ENCODE measurements at regions not wholly inside any gene's neighbourhood (a gene's known extent, or its start where the extent isn't known, plus 50 kb on each side); places are given as distances from the start of the nearest gene placed in this dataset.

- no peak for DNase-seq
Observed at GRCh38 chr10:1966712-1967376, 229.5 kb upstream of the ADARB2 start.

GRCh38 chr10:1964476-1964875 lies 227.2 kb upstream of the ADARB2 start:
- no peak for DNase-seq

- DNase-seq = no peak
Observed at GRCh38 chr10:1963341-1963740, 226.0 kb upstream of the ADARB2 start.

- DNase-seq = no peak
Observed at GRCh38 chr10:1961989-1962388, 224.7 kb upstream of the ADARB2 start.

- no peak for DNase-seq
Observed at GRCh38 chr10:1960982-1961381, 223.7 kb upstream of the ADARB2 start.

DNA sequence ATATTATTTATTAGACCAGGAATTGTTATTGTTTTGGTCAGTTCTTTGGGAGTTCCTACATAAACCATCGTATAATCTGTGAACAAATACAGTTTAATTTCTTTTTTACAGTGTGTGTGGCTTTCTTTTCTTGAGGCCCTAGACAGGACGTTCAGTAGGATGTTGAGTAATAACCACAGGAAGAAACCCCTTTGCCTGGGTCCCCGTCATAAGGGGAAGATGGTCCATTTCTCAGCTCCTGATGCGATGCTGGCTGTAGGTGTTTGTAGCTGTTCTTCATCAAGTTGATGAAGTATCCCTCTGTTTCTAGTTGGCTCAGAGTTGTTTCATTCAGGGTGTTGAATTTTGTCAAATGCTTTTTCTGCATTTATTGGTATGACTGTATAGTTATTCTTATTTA lies 219.7 kb upstream of the ADARB2 start:
- no peak for DNase-seq

DNA sequence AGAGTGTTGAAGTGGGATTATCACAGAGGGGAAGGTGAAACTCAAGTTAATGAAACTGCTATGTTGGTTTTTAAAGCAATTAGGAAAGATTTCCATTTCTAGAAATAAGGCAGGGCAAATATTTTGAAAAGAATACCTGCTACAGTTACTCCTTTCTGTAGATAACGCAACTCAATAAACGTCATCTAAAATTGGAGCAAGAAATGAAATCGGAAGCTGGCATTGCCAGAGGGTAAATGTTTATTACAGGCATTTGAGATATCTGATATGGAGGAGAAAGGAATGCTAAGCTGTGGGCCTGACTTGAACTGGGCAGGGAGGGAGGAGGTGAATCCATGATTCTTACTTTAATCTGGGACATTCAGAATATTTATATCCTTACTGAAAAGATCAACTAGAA lies 217.0 kb upstream of the ADARB2 start:
- no peak for DNase-seq

- DNase-seq = no peak
Observed at GRCh38 chr10:1952126-1953095, 215.1 kb upstream of the ADARB2 start.

DNA sequence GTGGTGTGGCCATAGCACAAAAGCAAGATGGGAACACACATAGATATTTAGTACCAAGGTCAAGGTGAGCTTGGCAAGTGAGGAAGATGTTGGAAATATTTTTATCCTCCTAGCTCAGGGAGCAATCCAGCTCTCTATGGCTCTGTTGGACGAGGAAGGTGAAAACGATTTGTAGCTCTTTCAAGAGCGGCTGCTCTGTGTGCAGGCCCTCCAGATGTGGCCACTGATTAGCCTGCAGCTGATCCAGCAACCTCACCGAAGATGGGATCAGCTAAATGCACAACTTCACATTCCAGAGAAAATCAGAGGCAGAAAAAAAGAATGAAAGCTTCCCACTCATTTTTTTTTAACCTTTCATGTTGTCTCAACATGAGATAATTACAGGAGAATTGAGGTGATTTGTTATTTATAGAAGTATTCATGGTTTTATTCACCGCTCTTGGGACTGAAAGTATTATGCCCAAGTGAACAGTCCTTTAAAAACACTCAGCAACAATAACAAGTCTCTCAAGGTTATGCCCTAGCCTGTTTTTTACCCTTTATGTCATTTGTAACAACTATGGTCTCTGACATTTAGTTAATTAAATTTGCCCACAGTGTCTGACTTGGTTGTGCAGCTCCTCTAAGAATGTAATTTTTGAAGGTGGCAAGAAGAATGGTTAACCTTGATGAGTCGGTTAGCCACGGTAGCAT lies 213.6 kb upstream of the ADARB2 start:
- no peak for DNase-seq

DNA sequence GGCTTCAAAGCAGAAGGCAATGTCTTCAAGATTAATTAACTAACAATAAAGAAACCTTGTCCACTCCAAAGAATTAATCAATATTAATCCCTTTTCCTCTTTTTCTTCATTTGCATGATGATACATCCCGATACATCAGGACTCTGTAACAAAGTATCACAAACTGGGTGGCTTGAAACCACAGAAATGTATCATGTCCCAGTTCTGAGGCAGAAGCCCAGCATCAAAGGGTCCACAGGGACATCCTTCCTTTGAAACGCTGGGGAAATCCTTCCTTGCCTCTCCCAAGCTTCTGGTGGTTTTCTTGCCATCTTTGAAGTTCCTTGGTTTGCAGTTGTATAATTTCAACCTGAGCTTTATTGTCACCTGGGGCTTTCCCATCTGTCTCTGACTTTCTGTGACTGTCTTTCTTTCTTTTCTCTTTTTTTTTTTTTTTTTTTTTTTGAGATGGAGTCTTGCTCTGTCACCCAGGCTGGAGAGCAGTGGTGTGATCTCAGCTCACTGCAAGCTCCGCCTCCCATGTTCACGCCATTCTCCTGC lies 210.2 kb upstream of the ADARB2 start:
- no peak for DNase-seq

DNA sequence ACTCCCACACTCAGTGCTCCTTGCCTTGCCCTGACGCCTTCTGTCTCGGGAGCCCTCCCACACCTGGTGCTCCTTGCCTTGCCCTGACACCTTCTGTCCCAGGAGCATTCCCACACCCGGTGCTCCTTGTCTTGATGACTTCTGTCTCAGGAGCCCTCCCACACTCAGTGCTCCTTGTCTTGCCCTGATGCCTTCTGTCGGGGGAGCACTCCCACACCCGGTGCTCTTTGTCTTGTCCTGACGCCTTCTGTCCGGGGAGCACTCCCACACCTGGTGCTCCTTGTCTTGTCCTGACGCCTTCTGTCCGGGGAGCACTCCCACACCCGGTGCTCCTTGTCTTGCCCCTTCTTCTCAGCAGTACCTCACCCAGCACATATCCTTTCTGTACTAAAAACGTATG lies 207.2 kb upstream of the ADARB2 start:
- DNase-seq = no peak

DNA sequence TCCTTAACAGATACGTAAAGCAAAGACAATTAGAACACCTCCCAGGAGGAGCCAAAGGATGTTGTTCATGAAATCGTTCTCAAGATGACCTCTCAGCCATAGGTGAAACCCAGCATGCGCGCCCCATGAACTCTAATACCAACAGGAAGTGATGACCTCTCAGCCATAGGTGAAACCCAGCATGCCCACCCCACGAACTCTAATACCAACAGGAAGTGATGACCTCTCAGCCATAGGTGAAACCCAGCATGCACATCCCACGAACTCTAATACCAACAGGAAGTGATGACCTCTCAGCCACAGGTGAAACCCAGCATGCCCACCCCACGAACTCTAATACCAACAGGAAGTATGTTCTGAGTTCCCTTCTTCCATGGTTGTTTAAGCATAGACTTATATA lies 205.2 kb upstream of the ADARB2 start:
- no peak for DNase-seq

GRCh38 chr10:1939016-1939415 lies 201.7 kb upstream of the ADARB2 start:
- no peak for DNase-seq

- no peak for DNase-seq
Observed at GRCh38 chr10:1938317-1938716, 201.0 kb upstream of the ADARB2 start.

- DNase-seq = no peak
Observed at GRCh38 chr10:1935912-1936311, 198.6 kb upstream of the ADARB2 start.

GRCh38 chr10:1933215-1933614 lies 195.9 kb upstream of the ADARB2 start:
- DNase-seq = no peak

- DNase-seq = no peak
Observed at GRCh38 chr10:1932692-1933094, 195.4 kb upstream of the ADARB2 start.

- DNase-seq = no peak
Observed at GRCh38 chr10:1928606-1929005, 191.3 kb upstream of the ADARB2 start.

GRCh38 chr10:1923998-1924397 lies 186.7 kb upstream of the ADARB2 start:
- no peak for DNase-seq

DNA sequence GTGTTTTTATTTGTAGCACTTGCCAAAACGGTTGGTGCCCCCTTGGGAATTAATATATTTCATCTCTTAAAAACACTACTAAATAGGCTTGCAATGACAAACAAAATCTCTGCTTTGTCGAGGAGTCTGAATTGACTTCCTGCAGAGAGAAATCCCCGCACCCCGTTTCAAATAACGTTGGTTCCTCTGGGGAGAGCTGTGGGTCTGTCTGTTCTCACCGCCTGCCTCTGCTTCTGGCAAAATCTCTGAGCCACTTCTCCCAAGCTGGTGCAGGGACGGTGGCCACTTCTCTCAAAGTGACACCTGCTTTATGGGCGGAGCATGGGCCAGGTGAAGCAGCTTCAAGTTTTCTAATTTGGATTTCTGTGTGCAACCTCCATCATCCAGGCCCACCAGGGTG lies 186.3 kb upstream of the ADARB2 start:
- DNase-seq = no peak

GRCh38 chr10:1920941-1921340 lies 183.6 kb upstream of the ADARB2 start:
- DNase-seq = no peak

DNA sequence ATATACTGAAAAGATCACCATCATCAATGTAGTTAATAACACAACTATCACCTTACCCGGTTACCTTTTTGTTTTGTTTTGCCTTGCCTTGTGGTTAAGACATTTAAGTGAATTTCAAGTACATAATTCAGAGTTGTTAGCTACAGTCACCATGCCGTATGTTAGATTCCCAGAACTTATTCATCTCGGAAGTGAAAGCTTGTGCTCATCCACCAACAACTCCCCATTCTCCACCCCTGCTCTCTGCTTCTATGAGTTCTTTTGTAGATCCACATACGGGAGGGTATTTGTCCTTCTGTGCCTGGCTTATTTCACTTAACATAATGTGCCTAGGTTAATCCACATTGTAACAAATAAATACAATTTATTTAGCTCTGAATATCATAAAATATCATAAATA lies 182.8 kb upstream of the ADARB2 start:
- no peak for DNase-seq

DNA sequence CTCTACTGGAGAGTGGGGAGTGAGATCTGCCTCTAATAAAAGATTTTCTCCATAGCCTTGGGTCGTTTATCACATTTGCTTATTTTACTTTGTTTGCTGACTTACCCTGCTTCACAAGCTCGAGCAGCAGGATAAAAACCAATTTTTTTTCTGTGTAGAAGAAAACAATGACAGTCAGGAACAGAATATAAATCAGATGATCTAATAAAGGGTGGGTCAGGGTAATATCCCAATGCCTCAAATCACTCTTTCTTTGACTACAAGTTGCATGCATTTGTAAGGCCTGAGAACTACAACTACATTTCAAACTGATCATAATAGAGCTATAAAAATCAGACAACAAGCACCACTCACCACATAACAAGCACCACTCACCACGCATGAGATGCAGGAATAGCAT lies 174.4 kb upstream of the ADARB2 start:
- DNase-seq = no peak

- DNase-seq = no peak
Observed at GRCh38 chr10:1903982-1904381, 166.7 kb upstream of the ADARB2 start.
